Suprapubic skin (tissue), 3 donors: ENCODE measurements at regions not wholly inside any gene's neighbourhood (a gene's known extent, or its start where the extent isn't known, plus 50 kb on each side); places are given as distances from the start of the nearest gene placed in this dataset.

ENCODE experiments used
- POLR2AphosphoS5 ChIP-seq, 3 donors: sonication (generic); formaldehyde crosslinking; IDR thresholded peaks; one replicate each; pipeline ENCODE4 v1.6.1; 2017; ENCODE audit warnings: antibody characterized with exemption in 3 of 3
- TF ChIP-seq, protein P1 (sequence below), 2 donors: fragments of 200-600 bp in 1 of 2; fragments of 450-650 bp in 1 of 2; sonication (generic) in 1 of 2; IDR thresholded peaks; one replicate each; pipeline ENCODE4 v1.5.1; 2016 to 2019; ENCODE audit warnings: antibody characterized with exemption in 2 of 2, mild to moderate bottlenecking in 1 of 2, moderate library complexity in 1 of 2

DNA sequence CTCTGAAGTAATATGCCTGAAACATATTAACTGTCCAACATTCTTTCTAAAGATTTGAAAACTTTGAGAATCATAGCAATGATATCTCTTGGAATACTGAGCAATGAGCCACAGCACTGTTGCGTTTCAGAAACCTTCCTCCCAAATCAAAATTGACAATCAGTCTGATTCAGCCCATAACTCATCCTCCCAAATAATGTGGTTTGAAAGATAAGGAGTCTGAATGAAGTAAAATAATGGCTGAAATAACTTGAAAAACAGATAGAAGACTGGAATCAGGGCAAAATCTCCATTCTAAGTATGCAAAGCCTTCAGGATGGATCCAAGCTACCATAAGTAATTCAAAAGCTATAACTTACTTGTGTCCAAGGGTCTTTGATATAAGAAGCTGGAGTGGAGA, 98.6 kb upstream of the PLS3 start:
- TF ChIP-seq POLR2AphosphoS5 (IDR thresholded peaks at IDR 0.05), result no peak
- TF ChIP-seq, protein P1, sequence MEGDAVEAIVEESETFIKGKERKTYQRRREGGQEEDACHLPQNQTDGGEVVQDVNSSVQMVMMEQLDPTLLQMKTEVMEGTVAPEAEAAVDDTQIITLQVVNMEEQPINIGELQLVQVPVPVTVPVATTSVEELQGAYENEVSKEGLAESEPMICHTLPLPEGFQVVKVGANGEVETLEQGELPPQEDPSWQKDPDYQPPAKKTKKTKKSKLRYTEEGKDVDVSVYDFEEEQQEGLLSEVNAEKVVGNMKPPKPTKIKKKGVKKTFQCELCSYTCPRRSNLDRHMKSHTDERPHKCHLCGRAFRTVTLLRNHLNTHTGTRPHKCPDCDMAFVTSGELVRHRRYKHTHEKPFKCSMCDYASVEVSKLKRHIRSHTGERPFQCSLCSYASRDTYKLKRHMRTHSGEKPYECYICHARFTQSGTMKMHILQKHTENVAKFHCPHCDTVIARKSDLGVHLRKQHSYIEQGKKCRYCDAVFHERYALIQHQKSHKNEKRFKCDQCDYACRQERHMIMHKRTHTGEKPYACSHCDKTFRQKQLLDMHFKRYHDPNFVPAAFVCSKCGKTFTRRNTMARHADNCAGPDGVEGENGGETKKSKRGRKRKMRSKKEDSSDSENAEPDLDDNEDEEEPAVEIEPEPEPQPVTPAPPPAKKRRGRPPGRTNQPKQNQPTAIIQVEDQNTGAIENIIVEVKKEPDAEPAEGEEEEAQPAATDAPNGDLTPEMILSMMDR (IDR thresholded peaks at IDR 0.05), result no peak
